SK-N-SH (cell line): ENCODE measurements at regions not wholly inside any gene's neighbourhood (a gene's known extent, or its start where the extent isn't known, plus 50 kb on each side); places are given as distances from the start of the nearest gene placed in this dataset.

ENCODE experiments used
- CTCF ChIA-PET: fragments of 300-600, 350-600 bp; formaldehyde crosslinking; extraction: SDS; loops from one replicate; lab custom pipeline; 2021; lab: Yijun Ruan, JAX
- POLR2A ChIA-PET: fragments of 350-600 bp; sonication (Branson Sonifier 250); formaldehyde crosslinking; extraction: SDS; loops from one replicate; lab custom pipeline; 2020; ENCODE audit warnings: antibody characterized with exemption, inconsistent platforms; lab: Yijun Ruan, JAX
- DNase-seq: peaks from one replicate; pipeline ENCODE4 v3.0.0; 2012
- H2AFZ ChIP-seq: fragments of 200-600 bp; sonication (generic); 2 replicates; pipeline ENCODE4 v1.8.1; 2016; ENCODE audit warnings: antibody characterized with exemption, mild to moderate bottlenecking, low read depth
- H3F3A ChIP-seq: fragments of 200-600 bp; sonication (generic); replicated peaks from 2 replicates; pipeline ENCODE3; 2016; ENCODE audit warnings: antibody characterized with exemption, mild to moderate bottlenecking; ENCODE audit not compliant: insufficient read depth
- H3K27ac ChIP-seq, 2 experiments: fragments of 200-500 bp in 1 of 2; fragments of 200-600 bp in 1 of 2; sonication (Bioruptor generic) in 1 of 2; sonication (generic), shearing (Covaris generic) in 1 of 2; 2 replicates each; pipeline versions ENCODE4 v1.5.1 to v1.6.1; 2014 to 2016; ENCODE audit warnings: low read depth in 2 of 2, inconsistent platforms in 1 of 2, low read length in 1 of 2, mild to moderate bottlenecking in 1 of 2, mixed read lengths in 1 of 2
- H3K27me3 ChIP-seq: fragments of 200-600 bp; sonication (generic), shearing (Covaris generic); 2 replicates; pipeline ENCODE4 v1.6.1; 2016; ENCODE audit warnings: mixed run types; ENCODE audit not compliant: insufficient read depth
- H3K36me3 ChIP-seq, 2 experiments: fragments of 200-500 bp in 1 of 2; fragments of 200-600 bp in 1 of 2; sonication (Bioruptor generic) in 1 of 2; sonication (generic) in 1 of 2; replicated peaks in 1 of 2; 2 replicates each; pipeline versions ENCODE3 to v1.5.1; 2014 to 2016; ENCODE audit warnings: low read length in 1 of 2, mild to moderate bottlenecking in 1 of 2; ENCODE audit not compliant: insufficient read depth in 2 of 2, control insufficient read depth in 1 of 2
- H3K4me1 ChIP-seq, 2 experiments: fragments of 200-500 bp in 1 of 2; fragments of 200-600 bp in 1 of 2; sonication (Bioruptor generic) in 1 of 2; sonication (generic), shearing (Covaris generic) in 1 of 2; 2 replicates each; pipeline versions ENCODE4 v1.5.1 to v1.6.1; 2014 to 2016; ENCODE audit warnings: low read depth in 1 of 2, low read length in 1 of 2, mixed run types in 1 of 2; ENCODE audit not compliant: insufficient read depth in 2 of 2, control insufficient read depth in 1 of 2
- H3K4me2 ChIP-seq: fragments of 200-600 bp; sonication (generic), shearing (Covaris generic); 2 replicates; pipeline ENCODE4 v1.6.1; 2017; ENCODE audit warnings: mixed run types
- H3K4me3 ChIP-seq, 2 experiments: fragments of 200-500 bp in 1 of 2; fragments of 200-600 bp in 1 of 2; sonication (Bioruptor generic) in 1 of 2; sonication (generic), shearing (Covaris generic) in 1 of 2; 2 replicates each; pipeline versions ENCODE4 v1.5.1 to v1.8.1; 2014 to 2016; ENCODE audit warnings: low read depth in 2 of 2, inconsistent platforms in 1 of 2, low read length in 1 of 2, mild to moderate bottlenecking in 1 of 2, mixed read lengths in 1 of 2, moderate library complexity in 1 of 2
- H3K79me2 ChIP-seq: fragments of 200-600 bp; sonication (generic); 2 replicates; pipeline ENCODE4 v1.8.1; 2017; ENCODE audit warnings: mild to moderate bottlenecking; ENCODE audit not compliant: insufficient read depth
- H3K9ac ChIP-seq: fragments of 200-600 bp; sonication (generic); 2 replicates; pipeline ENCODE4 v1.6.1; 2017; ENCODE audit warnings: mixed run types
- H3K9me2 ChIP-seq: fragments of 200-600 bp; sonication (generic); 2 replicates; pipeline ENCODE4 v1.6.1; 2017; ENCODE audit warnings: mixed run types
- H3K9me3 ChIP-seq: fragments of 200-600 bp; sonication (generic); 2 replicates; pipeline ENCODE4 v1.6.1; 2017; ENCODE audit warnings: mixed run types, mild to moderate bottlenecking, moderate library complexity
- H4K20me1 ChIP-seq: fragments of 200-600 bp; sonication (generic); 2 replicates; pipeline ENCODE4 v1.6.1; 2017; ENCODE audit warnings: mild to moderate bottlenecking, mixed run types; ENCODE audit not compliant: insufficient read depth
- CHD2 ChIP-seq: fragments of 150-350 bp; IDR thresholded peaks from 2 replicates; pipeline ENCODE4 v1.6.1; 2018; ENCODE audit warnings: low read length; ENCODE audit not compliant: partially characterized antibody
- EP300 ChIP-seq, 2 experiments: IDR thresholded peaks; 2 replicates each; pipeline versions ENCODE4 v1.4.0 to v1.6.1; 2012; ENCODE audit warnings: borderline replicate concordance in 1 of 2, low read depth in 1 of 2, low read length in 1 of 2
- FOSL2 ChIP-seq: IDR thresholded peaks from 2 replicates; pipeline ENCODE4 v1.4.0; 2012; ENCODE audit warnings: low read depth, mild to moderate bottlenecking, moderate library complexity, borderline replicate concordance
- FOXM1 ChIP-seq: IDR thresholded peaks from 2 replicates; pipeline ENCODE4 v1.4.0; 2012; ENCODE audit warnings: low read depth, mild to moderate bottlenecking
- GABPA ChIP-seq: IDR thresholded peaks from 2 replicates; pipeline ENCODE4 v1.4.0; 2012; ENCODE audit warnings: low read depth, mild to moderate bottlenecking
- GATA2 ChIP-seq: sonication (generic); formaldehyde crosslinking; IDR thresholded peaks from 2 replicates; pipeline ENCODE4 v1.5.0; 2020; ENCODE audit warnings: mild to moderate bottlenecking, missing genetic modification reagents
- JUND ChIP-seq: IDR thresholded peaks from 2 replicates; pipeline ENCODE4 v1.4.0; 2012
- MXI1 ChIP-seq: IDR thresholded peaks from 2 replicates; pipeline ENCODE4 v1.6.1; 2012; ENCODE audit warnings: mild to moderate bottlenecking, low read depth, low read length, improper control_type of control experiment
- NFIC ChIP-seq: IDR thresholded peaks from 2 replicates; pipeline ENCODE4 v1.4.0; 2012; ENCODE audit warnings: borderline replicate concordance
- POLR2AphosphoS5 ChIP-seq: IDR thresholded peaks from 2 replicates; pipeline ENCODE4 v1.6.1; 2012; ENCODE audit warnings: low read depth, low read length
- RCOR1 ChIP-seq: fragments of 150-350 bp; IDR thresholded peaks from 2 replicates; pipeline ENCODE4 v1.6.1; 2017; ENCODE audit warnings: antibody characterized with exemption, low read length
- RFX5 ChIP-seq: IDR thresholded peaks from 2 replicates; pipeline ENCODE4 v1.6.1; 2012; ENCODE audit warnings: mild to moderate bottlenecking, improper control_type of control experiment, low read length
- RXRA ChIP-seq: IDR thresholded peaks from 2 replicates; pipeline ENCODE4 v1.4.0; 2012; ENCODE audit warnings: low read depth, mild to moderate bottlenecking, borderline replicate concordance
- TAF1 ChIP-seq: IDR thresholded peaks from 2 replicates; pipeline ENCODE4 v1.6.1; 2012; ENCODE audit warnings: low read depth, mild to moderate bottlenecking, low read length, moderate library complexity, borderline replicate concordance
- TCF12 ChIP-seq: IDR thresholded peaks from 2 replicates; pipeline ENCODE4 v1.4.0; 2012
- TEAD4 ChIP-seq: IDR thresholded peaks from 2 replicates; pipeline ENCODE4 v1.4.0; 2012; ENCODE audit warnings: mild to moderate bottlenecking, borderline replicate concordance; ENCODE audit not compliant: insufficient read depth
- WGBS: methylation state at CpG from one replicate; pipeline ENCODE4 v1.1.6; 2017; ENCODE audit warnings: low lambda C conversion rate; 5-methylcytosine and 5-hydroxymethylcytosine counted together
- TF ChIP-seq, protein P1 (sequence below): IDR thresholded peaks from 2 replicates; pipeline ENCODE4 v1.4.0; 2012; ENCODE audit warnings: low read depth, borderline replicate concordance
- TF ChIP-seq, protein P2 (sequence below): IDR thresholded peaks from 2 replicates; pipeline ENCODE4 v1.4.0; 2012; ENCODE audit warnings: low read depth
- TF ChIP-seq, protein P3 (sequence below): IDR thresholded peaks from 2 replicates; pipeline ENCODE4; 2012

DNA sequence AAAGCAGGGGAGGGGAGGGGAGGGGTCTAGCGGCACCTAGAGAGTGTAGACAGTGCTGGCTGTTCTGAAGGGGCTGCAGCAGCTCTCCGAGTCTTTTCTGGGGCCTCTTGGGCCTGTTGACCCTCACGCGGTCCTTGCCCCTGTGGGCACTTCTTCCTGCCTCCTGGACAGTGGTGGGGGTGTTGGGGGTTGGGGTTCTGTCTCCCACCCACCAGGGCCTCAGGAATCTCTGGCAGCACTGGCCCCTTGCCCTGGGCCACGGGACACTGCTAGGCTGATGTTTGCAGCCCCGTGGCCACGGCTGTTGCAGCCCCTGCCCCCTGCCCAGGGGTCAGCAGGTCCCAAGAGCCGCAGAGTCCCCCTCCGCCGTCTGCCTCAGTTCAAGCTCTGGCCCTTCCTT, 68.9 kb upstream of the INPP5A start:
- 86% methylated on average over 5 of the region's 10 CpGs for WGBS
- Histone ChIP-seq H2AFZ (no peak overlapping the region), H3F3A (no peaks in the 10 kb centered on the region), H3K9me3 (no peaks in the 10 kb centered on the region), H3K9me2 (no peaks in the 10 kb centered on the region), H3K36me3 (no peaks in the 10 kb centered on the region), H3K79me2 (no peaks in the 10 kb centered on the region), H3K4me1 (no peaks in the 10 kb centered on the region; a peak in 1 of 4 replicates), H3K27me3 (no peaks in the 10 kb centered on the region), H3K4me2 (no peak overlapping the region), H3K9ac (no peak overlapping the region), H3K27ac (no peak overlapping the region), H4K20me1 (no peaks in the 10 kb centered on the region), H3K4me3 (no peak overlapping the region)
- TF ChIP-seq EP300 (IDR thresholded peaks at IDR 0.05; ENCODE audit: borderline replicate concordance in 1 of 2, low read depth in 1 of 2, low read length in 1 of 2) (no peak), RCOR1 (no peak), FOSL2 (no peak), RFX5 (no peak), TAF1 (no peak), GATA2 (no peak), TEAD4 (no peak), CHD2 (no peak), RXRA (no peak), FOXM1 (no peak), GABPA (no peak), TCF12 (no peak), MXI1 (no peak), NFIC (no peak), POLR2AphosphoS5 (no peak)
- TF ChIP-seq, protein P1, sequence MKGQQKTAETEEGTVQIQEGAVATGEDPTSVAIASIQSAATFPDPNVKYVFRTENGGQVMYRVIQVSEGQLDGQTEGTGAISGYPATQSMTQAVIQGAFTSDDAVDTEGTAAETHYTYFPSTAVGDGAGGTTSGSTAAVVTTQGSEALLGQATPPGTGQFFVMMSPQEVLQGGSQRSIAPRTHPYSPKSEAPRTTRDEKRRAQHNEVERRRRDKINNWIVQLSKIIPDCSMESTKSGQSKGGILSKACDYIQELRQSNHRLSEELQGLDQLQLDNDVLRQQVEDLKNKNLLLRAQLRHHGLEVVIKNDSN, result no peak
- TF ChIP-seq, protein P2, sequence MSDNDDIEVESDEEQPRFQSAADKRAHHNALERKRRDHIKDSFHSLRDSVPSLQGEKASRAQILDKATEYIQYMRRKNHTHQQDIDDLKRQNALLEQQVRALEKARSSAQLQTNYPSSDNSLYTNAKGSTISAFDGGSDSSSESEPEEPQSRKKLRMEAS, result no peak
- TF ChIP-seq, protein P3, sequence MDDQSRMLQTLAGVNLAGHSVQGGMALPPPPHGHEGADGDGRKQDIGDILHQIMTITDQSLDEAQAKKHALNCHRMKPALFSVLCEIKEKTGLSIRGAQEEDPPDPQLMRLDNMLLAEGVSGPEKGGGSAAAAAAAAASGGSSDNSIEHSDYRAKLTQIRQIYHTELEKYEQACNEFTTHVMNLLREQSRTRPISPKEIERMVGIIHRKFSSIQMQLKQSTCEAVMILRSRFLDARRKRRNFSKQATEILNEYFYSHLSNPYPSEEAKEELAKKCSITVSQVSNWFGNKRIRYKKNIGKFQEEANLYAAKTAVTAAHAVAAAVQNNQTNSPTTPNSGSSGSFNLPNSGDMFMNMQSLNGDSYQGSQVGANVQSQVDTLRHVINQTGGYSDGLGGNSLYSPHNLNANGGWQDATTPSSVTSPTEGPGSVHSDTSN, result no peak
- POLR2A ChIA-PET, result no interaction called here
- CTCF ChIA-PET, result interaction anchor here (0.6 to 1.1 kb wide), 2 partner anchors 9 to 95 kb away, joined by 3 to 4 read pairs; no protein-coding TSS in a partner anchor
- no peak for DNase-seq

DNA sequence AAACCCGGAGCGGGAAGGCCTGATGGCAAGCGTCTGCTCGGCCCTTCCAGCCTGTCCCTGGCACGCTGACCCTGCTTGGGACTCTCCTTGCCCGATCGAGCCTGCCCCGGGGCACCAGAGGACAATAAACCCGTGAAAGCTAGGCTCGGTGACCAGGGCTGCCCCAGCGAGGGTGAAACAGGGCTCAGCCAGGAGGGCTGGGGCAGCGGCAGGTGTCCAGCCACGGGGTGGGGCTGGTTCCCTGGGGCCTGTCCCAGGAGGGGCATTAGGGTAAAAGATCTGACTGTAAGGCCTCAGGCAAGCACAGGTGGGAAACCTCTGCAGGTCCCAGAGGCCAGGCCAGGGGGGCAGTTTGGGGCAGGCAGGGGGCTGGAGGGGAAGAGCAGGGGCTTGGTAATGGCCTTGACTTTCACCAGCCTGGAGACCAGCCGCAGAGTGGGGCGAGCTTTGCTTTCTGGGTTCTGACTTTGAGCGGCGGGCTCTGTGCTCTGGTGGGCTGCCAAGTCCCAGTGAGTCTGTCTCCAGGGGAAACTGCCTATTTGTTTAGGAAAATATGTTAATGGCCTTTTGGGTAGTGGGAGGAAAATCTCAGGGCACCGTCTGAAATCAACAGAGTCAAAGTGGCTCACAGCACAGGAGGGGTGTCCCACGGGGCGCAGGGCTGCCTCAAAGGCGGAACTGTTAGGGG, 68.2 kb upstream of the INPP5A start:
- POLR2A ChIA-PET, result no interaction called here
- no peak overlapping the region for H2AFZ ChIP-seq
- no peaks in the 10 kb centered on the region for H3K79me2 ChIP-seq
- WGBS, result 80% methylated on average over 17 of the region's 21 CpGs
- no peaks in the 10 kb centered on the region; a peak in 1 of 4 replicates for H3K4me1 ChIP-seq
- H3K27ac ChIP-seq, result no peak overlapping the region
- H3K4me3 ChIP-seq, result no peak overlapping the region
- TF ChIP-seq JUND (no peak), GABPA (no peak), RXRA (no peak)
- TF ChIP-seq, protein P3, result no peak
- TF ChIP-seq, all 33 proteins: peak for 0
- Histone ChIP-seq H3K9me3 (no peaks in the 10 kb centered on the region), H3K36me3 (no peaks in the 10 kb centered on the region), H3F3A (no peaks in the 10 kb centered on the region), H4K20me1 (no peaks in the 10 kb centered on the region), H3K9me2 (no peaks in the 10 kb centered on the region), H3K9ac (no peak overlapping the region), H3K4me2 (no peak overlapping the region), H3K27me3 (no peaks in the 10 kb centered on the region)
- CTCF ChIA-PET, result interaction anchor here (1.1 kb wide), 1 partner anchor 10 kb away, joined by 4 read pairs; no protein-coding TSS in a partner anchor
- DNase-seq, result no peak
